Endodermal cell (in vitro differentiated cells): ENCODE measurements at regions not wholly inside any gene's neighbourhood (a gene's known extent, or its start where the extent isn't known, plus 50 kb on each side); places are given as distances from the start of the nearest gene placed in this dataset.
A peak's percentile ranks its signal among the peaks of the same experiment; 100 is the strongest.

ENCODE experiments used
- DNase-seq: peaks from one replicate; pipeline ENCODE4 v3.0.0-alpha.2; 2017
- H3K27ac ChIP-seq: 2 replicates; pipeline ENCODE4 v1.5.1; 2013; ENCODE audit warnings: mild to moderate bottlenecking, low read depth, low read length, moderate library complexity
- H3K27me3 ChIP-seq: 2 replicates; pipeline ENCODE4 v1.6.1; 2013; ENCODE audit warnings: mild to moderate bottlenecking, low read length, moderate library complexity; ENCODE audit not compliant: insufficient read depth, control insufficient read depth, poor library complexity, severe bottlenecking
- H3K36me3 ChIP-seq: 2 replicates; pipeline ENCODE4 v1.7.0; 2013; ENCODE audit warnings: mild to moderate bottlenecking, low read length, moderate library complexity; ENCODE audit not compliant: control insufficient read depth, insufficient read depth
- H3K4me1 ChIP-seq: one replicate; pipeline ENCODE4 v1.7.0; 2013; ENCODE audit warnings: low read length; ENCODE audit not compliant: control insufficient read depth, insufficient read depth
- H3K4me3 ChIP-seq: 2 replicates; pipeline ENCODE4 v1.5.1; 2013; ENCODE audit warnings: mild to moderate bottlenecking, low read length, moderate library complexity
- H3K9ac ChIP-seq: 2 replicates; pipeline ENCODE4 v1.6.1; 2013; ENCODE audit warnings: mild to moderate bottlenecking, low read length, moderate library complexity; ENCODE audit not compliant: poor library complexity, severe bottlenecking; ENCODE audit errors: extremely low read depth
- H3K9me3 ChIP-seq: 2 replicates; pipeline ENCODE4 v1.6.1; 2013; ENCODE audit warnings: mild to moderate bottlenecking, low read length, moderate library complexity; ENCODE audit not compliant: control insufficient read depth
- H3K27ac Mint-ChIP-seq: 2 replicates; pipeline ENCODE4 v1.8.0; 2020; ENCODE audit warnings: mixed read lengths
- H3K27me3 Mint-ChIP-seq: 2 replicates; pipeline ENCODE4 v1.8.0; 2021; ENCODE audit warnings: mild to moderate bottlenecking, mixed read lengths; ENCODE audit not compliant: insufficient read depth
- H3K36me3 Mint-ChIP-seq: 2 replicates; pipeline ENCODE4 v1.8.0; 2020; ENCODE audit warnings: low read depth, mixed read lengths
- H3K4me1 Mint-ChIP-seq: 2 replicates; pipeline ENCODE4 v1.8.0; 2020; ENCODE audit warnings: mixed read lengths
- H3K4me3 Mint-ChIP-seq: 2 replicates; pipeline ENCODE4 v1.8.0; 2020; ENCODE audit warnings: mild to moderate bottlenecking, moderate library complexity, mixed read lengths
- H3K9me3 Mint-ChIP-seq: 2 replicates; pipeline ENCODE4 v1.8.0; 2020; ENCODE audit warnings: mild to moderate bottlenecking, mixed read lengths
- CTCF ChIP-seq: fragments of 200-600 bp; sonication (generic); conservative IDR thresholded peaks from 2 replicates; pipeline ENCODE4 v1.5.0; 2021; ENCODE audit warnings: antibody characterized with exemption, mild to moderate bottlenecking
- WGBS, 2 experiments: methylation state at CpG; one replicate each; pipeline versions ENCODE4 v1.1.5 to v1.1.7; 2013; ENCODE audit warnings: missing lambda C conversion rate in 2 of 2, mixed read lengths in 1 of 2; ENCODE audit not compliant: insufficient coverage in 1 of 2, insufficient read length in 1 of 2; 5-methylcytosine and 5-hydroxymethylcytosine counted together

DNA sequence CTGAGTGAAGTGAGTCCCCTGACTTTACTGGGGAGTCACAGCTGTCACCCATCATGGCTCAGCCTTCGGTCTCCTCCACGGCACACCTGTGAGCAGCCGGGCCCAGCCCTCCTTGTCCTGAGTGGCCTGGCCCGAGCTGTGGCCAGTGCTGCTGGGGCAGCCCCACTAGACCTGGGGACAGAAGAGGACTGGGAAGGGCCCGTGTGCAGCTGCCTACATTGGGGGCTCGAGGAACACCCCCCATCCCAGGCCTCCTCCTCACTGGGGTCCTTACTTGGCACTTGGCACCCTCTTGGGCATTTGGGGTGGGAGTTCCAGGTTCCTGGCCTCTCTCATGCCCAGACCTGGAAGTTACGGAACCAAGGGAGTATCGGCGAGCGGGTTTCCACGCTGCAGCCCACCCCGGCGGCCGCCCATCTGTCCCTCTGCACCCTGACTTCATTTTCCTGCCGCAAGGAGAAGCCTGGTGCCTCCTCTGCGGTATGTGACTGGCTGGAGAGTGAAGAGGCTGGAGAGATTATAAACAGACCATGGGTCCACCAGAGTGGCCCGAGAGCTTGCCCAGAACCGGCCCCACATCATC is 179.7 kb downstream of the KIF26A start:
- H3K4me3 ChIP-seq = no peak overlapping the region
- no peak overlapping the region for H3K27ac Mint-ChIP-seq
- no peaks in the 10 kb centered on the region for H3K27me3 ChIP-seq
- H3K4me1 ChIP-seq = no peaks in the 10 kb centered on the region
- H3K9me3 ChIP-seq = no peaks in the 10 kb centered on the region
- WGBS, 2 experiments = 90 to 94% methylated on average over 10 to 18 of the region's 18 CpGs
- H3K4me1 Mint-ChIP-seq = no peaks in the 10 kb centered on the region
- H3K27me3 Mint-ChIP-seq = no peaks in the 10 kb centered on the region
- H3K36me3 Mint-ChIP-seq = no peaks in the 10 kb centered on the region
- H3K4me3 Mint-ChIP-seq = no peak overlapping the region
- H3K9me3 Mint-ChIP-seq = no peaks in the 10 kb centered on the region
- no peaks in the 10 kb centered on the region for H3K36me3 ChIP-seq
- no peak for TF ChIP-seq CTCF
- no peak overlapping the region for H3K9ac ChIP-seq
- H3K27ac ChIP-seq = no peak overlapping the region
- peak; percentile 26 for DNase-seq

DNA sequence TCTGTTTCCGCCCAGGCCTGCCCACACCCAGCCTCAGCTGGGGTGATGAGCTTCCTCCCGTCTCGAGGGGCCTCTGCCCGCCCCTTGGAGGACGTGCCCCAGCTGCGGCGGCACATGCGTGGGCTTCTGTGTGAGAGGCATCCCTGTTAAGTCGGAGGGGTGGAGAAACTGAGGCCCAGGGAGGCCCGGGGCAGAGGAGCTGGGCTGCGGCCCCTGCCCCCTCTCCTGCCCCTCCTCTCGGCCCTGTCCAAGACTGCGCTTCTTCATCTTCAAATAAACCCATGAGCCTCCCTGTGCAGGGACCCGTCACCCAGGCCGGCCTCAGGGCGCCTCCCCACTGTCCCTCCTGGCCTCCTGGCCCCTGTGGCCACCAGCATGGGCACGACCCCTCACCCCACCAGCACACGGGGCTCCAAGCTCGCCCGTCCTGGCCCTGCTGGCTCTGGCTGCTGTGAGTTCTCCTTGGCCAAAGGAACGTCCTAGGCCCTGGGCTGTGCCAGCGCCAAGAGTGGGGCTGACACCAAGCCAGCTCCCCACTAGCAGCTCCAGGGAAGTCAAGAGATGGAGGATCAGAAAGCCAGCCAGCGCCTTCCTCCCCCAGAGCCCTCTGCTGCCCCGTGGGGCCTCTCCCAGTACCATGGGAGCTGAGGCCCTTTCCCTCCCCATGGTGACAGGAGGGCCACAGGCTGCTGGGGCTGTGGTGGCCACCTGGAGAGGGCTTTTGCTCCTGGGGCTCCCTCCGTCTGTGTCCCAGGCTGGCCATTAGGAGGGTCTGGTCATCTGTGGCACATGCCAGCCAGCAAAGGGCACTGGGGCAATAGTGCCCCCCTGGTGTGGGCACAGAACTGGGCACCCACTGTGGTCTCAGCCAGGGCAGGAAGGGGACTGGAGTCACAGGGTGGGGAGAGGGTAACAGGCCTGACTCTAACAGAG is 180.4 kb downstream of the KIF26A start:
- H3K27ac ChIP-seq = no peak overlapping the region
- no peaks in the 10 kb centered on the region for H3K27me3 ChIP-seq
- Mint-ChIP-seq H3K27me3 (no peaks in the 10 kb centered on the region), H3K36me3 (no peaks in the 10 kb centered on the region), H3K4me3 (no peak overlapping the region), H3K4me1 (no peaks in the 10 kb centered on the region), H3K27ac (no peak overlapping the region), H3K9me3 (no peaks in the 10 kb centered on the region)
- H3K4me3 ChIP-seq = no peak overlapping the region
- no peaks in the 10 kb centered on the region for H3K4me1 ChIP-seq
- no peaks in the 10 kb centered on the region for H3K9me3 ChIP-seq
- no peaks in the 10 kb centered on the region for H3K36me3 ChIP-seq
- 92% methylated on average over 9 to 25 of the region's 25 CpGs for WGBS, 2 experiments
- no peak for DNase-seq
- H3K9ac ChIP-seq = no peak overlapping the region
- no peak for TF ChIP-seq CTCF

- H3K36me3 Mint-ChIP-seq = no peaks in the 10 kb centered on the region
- WGBS, 2 experiments = 89 to 95% methylated on average over 9 to 23 of the region's 23 CpGs
- H3K27ac Mint-ChIP-seq = no peak overlapping the region
- no peak overlapping the region for H3K4me3 Mint-ChIP-seq
- H3K9ac ChIP-seq = no peak overlapping the region
- no peaks in the 10 kb centered on the region for H3K27me3 ChIP-seq
- H3K4me1 ChIP-seq = no peaks in the 10 kb centered on the region
- H3K27me3 Mint-ChIP-seq = no peaks in the 10 kb centered on the region
- no peaks in the 10 kb centered on the region for H3K36me3 ChIP-seq
- peak; percentile 37 for DNase-seq
- no peak overlapping the region for H3K4me3 ChIP-seq
- H3K4me1 Mint-ChIP-seq = no peaks in the 10 kb centered on the region
- H3K27ac ChIP-seq = no peak overlapping the region
- no peaks in the 10 kb centered on the region for H3K9me3 Mint-ChIP-seq
- no peak for TF ChIP-seq CTCF
- no peaks in the 10 kb centered on the region for H3K9me3 ChIP-seq
These were observed 181.3 kb downstream of the KIF26A start for GRCh38 chr14:104319491-104320241.
